Effector memory CD4-positive, alpha-beta T cell (primary cell): ENCODE measurements at regions not wholly inside any gene's neighbourhood (a gene's known extent, or its start where the extent isn't known, plus 50 kb on each side); places are given as distances from the start of the nearest gene placed in this dataset.
"Not testable (repeated sequence)": the region's sequence is repeated elsewhere in the genome, so short reads cannot be mapped to it uniquely, and the experiment has no call there.

Experiments used
- DNase-seq, 3 donors: peaks; one replicate each; pipeline ENCODE4 v3.0.0-alpha.2; 2020
- H3K27ac ChIP-seq: 2 replicates; pipeline ENCODE4 v1.7.0; 2013; ENCODE audit warnings: mild to moderate bottlenecking, low read length, moderate library complexity; ENCODE audit not compliant: insufficient read depth, poor library complexity, severe bottlenecking
- H3K27me3 ChIP-seq: replicated peaks from 2 replicates; pipeline ENCODE4 v1.7.0; 2013; ENCODE audit warnings: mild to moderate bottlenecking, low read length; ENCODE audit not compliant: insufficient read depth, control insufficient read depth, poor library complexity, severe bottlenecking
- H3K36me3 ChIP-seq: 2 replicates; pipeline ENCODE4 v1.7.0; 2013; ENCODE audit warnings: mild to moderate bottlenecking, low read length, moderate library complexity; ENCODE audit not compliant: control insufficient read depth, insufficient read depth
- H3K4me1 ChIP-seq: 2 replicates; pipeline ENCODE4 v1.7.0; 2013; ENCODE audit warnings: low read length, mild to moderate bottlenecking; ENCODE audit not compliant: control insufficient read depth, insufficient read depth, poor library complexity, severe bottlenecking
- H3K4me3 ChIP-seq: 2 replicates; pipeline ENCODE4 v1.7.0; 2013; ENCODE audit warnings: low read length, low read depth, mild to moderate bottlenecking; ENCODE audit not compliant: insufficient read depth, poor library complexity, severe bottlenecking
- H3K9me3 ChIP-seq: 2 replicates; pipeline ENCODE4 v1.7.0; 2013; ENCODE audit warnings: mild to moderate bottlenecking, low read length, moderate library complexity; ENCODE audit not compliant: control insufficient read depth

GRCh38 chr10:31251118-31251517 is 67.9 kb upstream of the ZEB1 start:
- DNase-seq, H3K27me3 ChIP-seq, H3K36me3 ChIP-seq: not testable (repeated sequence)

GRCh38 chr10:31253237-31253636 is 65.8 kb upstream of the ZEB1 start:
- H3K4me1 ChIP-seq, result no peaks in the 10 kb centered on the region
- H3K9me3 ChIP-seq, result no peaks in the 10 kb centered on the region
- DNase-seq, result no peak
- H3K4me3 ChIP-seq, result no peak overlapping the region
- no peak overlapping the region for H3K27ac ChIP-seq
- H3K27me3 ChIP-seq, result no peaks in the 10 kb centered on the region
- no peaks in the 10 kb centered on the region for H3K36me3 ChIP-seq

More at GRCh38 chr10:31251118-31251517, 67.9 kb upstream of the ZEB1 start:
- H3K9me3 ChIP-seq, H3K4me3 ChIP-seq, H3K27ac ChIP-seq, H3K4me1 ChIP-seq: not testable (repeated sequence)

GRCh38 chr10:31261511-31262311 is 57.3 kb upstream of the ZEB1 start:
- no peaks in the 10 kb centered on the region for H3K36me3 ChIP-seq
- no peaks in the 10 kb centered on the region for H3K27me3 ChIP-seq
- no peak overlapping the region for H3K4me3 ChIP-seq
- no peak overlapping the region for H3K27ac ChIP-seq
- no peak for DNase-seq
- no peaks in the 10 kb centered on the region for H3K9me3 ChIP-seq
- no peaks in the 10 kb centered on the region for H3K4me1 ChIP-seq

- no peaks in the 10 kb centered on the region for H3K4me1 ChIP-seq
- H3K27ac ChIP-seq, result no peak overlapping the region
- H3K4me3 ChIP-seq, result no peak overlapping the region
- no peaks in the 10 kb centered on the region for H3K36me3 ChIP-seq
- no peak for DNase-seq
- no peaks in the 10 kb centered on the region for H3K27me3 ChIP-seq
- H3K9me3 ChIP-seq, result no peaks in the 10 kb centered on the region
Measured at GRCh38 chr10:31262672-31263071, 56.3 kb upstream of the ZEB1 start.

- H3K27ac ChIP-seq, result no peak overlapping the region
Measured at GRCh38 chr10:31263903-31264302, 55.1 kb upstream of the ZEB1 start.

GRCh38 chr10:31268444-31269303 is 50.3 kb upstream of the ZEB1 start:
- Histone ChIP-seq H3K27me3 (no peaks in the 10 kb centered on the region), H3K27ac (no peak overlapping the region), H3K9me3 (no peaks in the 10 kb centered on the region), H3K4me1 (no peaks in the 10 kb centered on the region), H3K36me3 (no peaks in the 10 kb centered on the region), H3K4me3 (no peak overlapping the region)
- DNase-seq, result no peak

More at GRCh38 chr10:31263903-31264302, 55.1 kb upstream of the ZEB1 start:
- H3K4me1 ChIP-seq, result no peaks in the 10 kb centered on the region
- no peak for DNase-seq
- H3K36me3 ChIP-seq, result no peaks in the 10 kb centered on the region
- H3K9me3 ChIP-seq, result no peaks in the 10 kb centered on the region
- H3K27me3 ChIP-seq, result no peaks in the 10 kb centered on the region
- H3K4me3 ChIP-seq, result no peak overlapping the region
